ENCODE measurements at regions not wholly inside any gene's neighbourhood (a gene's known extent, or its start where the extent isn't known, plus 50 kb on each side); places are given as distances from the start of the nearest gene placed in this dataset.

- H3K4me3 ChIP-seq = no peak overlapping the region
- ATAC-seq = no peak
- H3K27ac ChIP-seq = no peak overlapping the region
- no peaks in the 10 kb centered on the region for H3K27me3 ChIP-seq
- peaks cover 0 to 6% (median 0%) of the 10 kb centered on the region in 3 donors for H3K9me3 ChIP-seq
- TF ChIP-seq POLR2AphosphoS5 (IDR thresholded peaks at IDR 0.05) (no peak), CTCF (IDR thresholded peaks at IDR 0.05) (no peak), EP300 (IDR thresholded peaks at IDR 0.05) (no peak), POLR2A (IDR thresholded peaks at IDR 0.05) (no peak)
- no peaks in the 10 kb centered on the region for H3K36me3 ChIP-seq
- WGBS, 2 donors (ENCODE audit: low coverage in 1 of 2) = 61 to 68% methylated on average over 5 of the region's 5 CpGs
- peaks cover 0 to 10% (median 0%) of the 10 kb centered on the region in 3 donors for H3K4me1 ChIP-seq
Measured at GRCh38 chr6:84333842-84334241, 106.4 kb upstream of the CEP162 start.

- TF ChIP-seq POLR2A (IDR thresholded peaks at IDR 0.05) (no peak), EP300 (IDR thresholded peaks at IDR 0.05) (no peak), POLR2AphosphoS5 (IDR thresholded peaks at IDR 0.05) (no peak), CTCF (IDR thresholded peaks at IDR 0.05) (no peak)
- H3K9me3 ChIP-seq = peaks cover 0 to 6% (median 0%) of the 10 kb centered on the region in 3 donors
- H3K36me3 ChIP-seq = no peaks in the 10 kb centered on the region
- H3K4me3 ChIP-seq = no peak overlapping the region
- 80 to 82% methylated on average over 2 to 3 of the region's 3 CpGs for WGBS, 2 donors (ENCODE audit: low coverage in 1 of 2)
- H3K27ac ChIP-seq = no peak overlapping the region
- no peak for ATAC-seq
- H3K27me3 ChIP-seq = no peaks in the 10 kb centered on the region
- peaks cover 0 to 11% (median 0%) of the 10 kb centered on the region in 3 donors for H3K4me1 ChIP-seq
Measured at GRCh38 chr6:84332139-84333034, 104.9 kb upstream of the CEP162 start.

GRCh38 chr6:84330325-84330724 is 102.9 kb upstream of the CEP162 start:
- Histone ChIP-seq H3K27ac (no peak overlapping the region), H3K4me1 (peaks cover 0 to 11% (median 0%) of the 10 kb centered on the region in 3 donors), H3K4me3 (no peak overlapping the region), H3K9me3 (no peaks in the 10 kb centered on the region), H3K27me3 (no peaks in the 10 kb centered on the region), H3K36me3 (no peaks in the 10 kb centered on the region)
- ATAC-seq = no peak
- TF ChIP-seq CTCF (IDR thresholded peaks at IDR 0.05) = no peak
- no peak for TF ChIP-seq EP300 (IDR thresholded peaks at IDR 0.05)
- no peak for TF ChIP-seq POLR2A (IDR thresholded peaks at IDR 0.05)
- TF ChIP-seq POLR2AphosphoS5 (IDR thresholded peaks at IDR 0.05) = no peak
- WGBS, 2 donors (ENCODE audit: low coverage in 1 of 2) = 55 to 75% methylated on average over 1 to 2 of the region's 2 CpGs

GRCh38 chr6:84329516-84329915 is 102.1 kb upstream of the CEP162 start:
- Histone ChIP-seq H3K9me3 (no peaks in the 10 kb centered on the region), H3K27me3 (no peaks in the 10 kb centered on the region), H3K4me1 (peaks cover 0 to 11% (median 0%) of the 10 kb centered on the region in 3 donors), H3K4me3 (no peak overlapping the region), H3K27ac (no peak overlapping the region), H3K36me3 (no peaks in the 10 kb centered on the region)
- no peak for ATAC-seq
- TF ChIP-seq EP300 (IDR thresholded peaks at IDR 0.05) (no peak), POLR2AphosphoS5 (IDR thresholded peaks at IDR 0.05) (no peak), CTCF (IDR thresholded peaks at IDR 0.05) (no peak), POLR2A (IDR thresholded peaks at IDR 0.05) (no peak)
- 8 to 9% methylated on average over 2 of the region's 2 CpGs for WGBS, 2 donors (ENCODE audit: low coverage in 1 of 2)

- no peak for TF ChIP-seq POLR2A (IDR thresholded peaks at IDR 0.05)
- TF ChIP-seq CTCF (IDR thresholded peaks at IDR 0.05) = peak in 1 of 4 experiments; percentile 13
- TF ChIP-seq POLR2AphosphoS5 (IDR thresholded peaks at IDR 0.05) = no peak
- TF ChIP-seq EP300 (IDR thresholded peaks at IDR 0.05) = no peak
- Histone ChIP-seq H3K27me3 (no peaks in the 10 kb centered on the region), H3K36me3 (no peaks in the 10 kb centered on the region), H3K27ac (no peak overlapping the region), H3K4me3 (no peak overlapping the region), H3K4me1 (peaks cover 0 to 11% (median 0%) of the 10 kb centered on the region in 3 donors), H3K9me3 (no peaks in the 10 kb centered on the region)
- 6 to 28% methylated on average over 3 of the region's 3 CpGs for WGBS, 2 donors (ENCODE audit: low coverage in 1 of 2)
- ATAC-seq = no peak
Measured at GRCh38 chr6:84329077-84329476, 101.6 kb upstream of the CEP162 start.

All from gastroesophageal sphincter (tissue), 4 donors.